ENCODE measurements at regions not wholly inside any gene's neighbourhood (a gene's known extent, or its start where the extent isn't known, plus 50 kb on each side); places are given as distances from the start of the nearest gene placed in this dataset.

GRCh38 chr2:180882959-180883358, 97.4 kb upstream of the UBE2E3 start:
- TF ChIP-seq EZH2 (IDR thresholded peaks at IDR 0.05; ENCODE audit: low read depth) (no peak), CTCF (conservative IDR thresholded peaks at IDR 0.05) (no peak)
